HFFc6 (cell line): ENCODE measurements at regions not wholly inside any gene's neighbourhood (a gene's known extent, or its start where the extent isn't known, plus 50 kb on each side); places are given as distances from the start of the nearest gene placed in this dataset.
"Not testable (repeated sequence)": the region's sequence is repeated elsewhere in the genome, so short reads cannot be mapped to it uniquely, and the experiment has no call there.

ENCODE experiments used
- DNase-seq: peaks from one replicate; pipeline ENCODE4 v3.0.0-alpha.2; 2018
- H3K27ac Mint-ChIP-seq: 2 replicates; pipeline ENCODE4 v1.8.0; 2020; ENCODE audit warnings: mild to moderate bottlenecking, mixed read lengths
- H3K27me3 Mint-ChIP-seq: 2 replicates; pipeline ENCODE4 v1.8.0; 2021; ENCODE audit warnings: mild to moderate bottlenecking, moderate library complexity, mixed read lengths; ENCODE audit not compliant: insufficient read depth
- H3K36me3 Mint-ChIP-seq: 2 replicates; pipeline ENCODE4 v1.8.0; 2021; ENCODE audit warnings: low read depth, mixed read lengths
- H3K4me1 Mint-ChIP-seq: 2 replicates; pipeline ENCODE4 v1.8.0; 2020; ENCODE audit warnings: low read depth, mixed read lengths
- H3K4me3 Mint-ChIP-seq: 2 replicates; pipeline ENCODE4 v1.8.0; 2020; ENCODE audit warnings: mild to moderate bottlenecking, moderate library complexity, mixed read lengths
- H3K9me3 Mint-ChIP-seq: 2 replicates; pipeline ENCODE4 v1.8.0; 2020; ENCODE audit warnings: mild to moderate bottlenecking, mixed read lengths
- TF ChIP-seq, protein P1 (sequence below): fragments of 200-600 bp; sonication (generic); IDR thresholded peaks from 2 replicates; pipeline ENCODE4 v1.5.0; 2021; ENCODE audit warnings: antibody characterized with exemption, mild to moderate bottlenecking

- H3K9me3 Mint-ChIP-seq, result peaks cover 27% of the 10 kb centered on the region
- no peak overlapping the region for H3K4me3 Mint-ChIP-seq
- no peaks in the 10 kb centered on the region for H3K27me3 Mint-ChIP-seq
- no peak for DNase-seq
- no peaks in the 10 kb centered on the region for H3K4me1 Mint-ChIP-seq
- no peak overlapping the region for H3K27ac Mint-ChIP-seq
- H3K36me3 Mint-ChIP-seq, result 0 out of 2 replicates have a peak, but pooled peaks cover 6% of the 10 kb centered on the region
- TF ChIP-seq, protein P1, sequence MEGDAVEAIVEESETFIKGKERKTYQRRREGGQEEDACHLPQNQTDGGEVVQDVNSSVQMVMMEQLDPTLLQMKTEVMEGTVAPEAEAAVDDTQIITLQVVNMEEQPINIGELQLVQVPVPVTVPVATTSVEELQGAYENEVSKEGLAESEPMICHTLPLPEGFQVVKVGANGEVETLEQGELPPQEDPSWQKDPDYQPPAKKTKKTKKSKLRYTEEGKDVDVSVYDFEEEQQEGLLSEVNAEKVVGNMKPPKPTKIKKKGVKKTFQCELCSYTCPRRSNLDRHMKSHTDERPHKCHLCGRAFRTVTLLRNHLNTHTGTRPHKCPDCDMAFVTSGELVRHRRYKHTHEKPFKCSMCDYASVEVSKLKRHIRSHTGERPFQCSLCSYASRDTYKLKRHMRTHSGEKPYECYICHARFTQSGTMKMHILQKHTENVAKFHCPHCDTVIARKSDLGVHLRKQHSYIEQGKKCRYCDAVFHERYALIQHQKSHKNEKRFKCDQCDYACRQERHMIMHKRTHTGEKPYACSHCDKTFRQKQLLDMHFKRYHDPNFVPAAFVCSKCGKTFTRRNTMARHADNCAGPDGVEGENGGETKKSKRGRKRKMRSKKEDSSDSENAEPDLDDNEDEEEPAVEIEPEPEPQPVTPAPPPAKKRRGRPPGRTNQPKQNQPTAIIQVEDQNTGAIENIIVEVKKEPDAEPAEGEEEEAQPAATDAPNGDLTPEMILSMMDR, result no peak
Measured at GRCh38 chrX:65241059-65241721, 264.9 kb upstream of the ZC4H2 start.

GRCh38 chrX:65203545-65203944 is 227.3 kb upstream of the ZC4H2 start:
- no peak for DNase-seq
- no peak overlapping the region for H3K27ac Mint-ChIP-seq
- no peaks in the 10 kb centered on the region for H3K4me1 Mint-ChIP-seq
- H3K4me3 Mint-ChIP-seq, result no peak overlapping the region
- TF ChIP-seq, protein P1, result no peak
- H3K9me3 Mint-ChIP-seq, result no peaks in the 10 kb centered on the region; the same call in 1 of the 2 replicates
- H3K27me3 Mint-ChIP-seq, result no peaks in the 10 kb centered on the region
- H3K36me3 Mint-ChIP-seq, result no peaks in the 10 kb centered on the region

- Mint-ChIP-seq H3K27me3 (no peaks in the 10 kb centered on the region), H3K36me3 (no peaks in the 10 kb centered on the region), H3K4me3 (no peak overlapping the region), H3K27ac (no peak overlapping the region), H3K9me3 (peaks cover 15% of the 10 kb centered on the region), H3K4me1 (no peaks in the 10 kb centered on the region)
- TF ChIP-seq, protein P1, result no peak
- no peak for DNase-seq
Measured at GRCh38 chrX:65196758-65197360, 220.6 kb upstream of the ZC4H2 start.

DNA sequence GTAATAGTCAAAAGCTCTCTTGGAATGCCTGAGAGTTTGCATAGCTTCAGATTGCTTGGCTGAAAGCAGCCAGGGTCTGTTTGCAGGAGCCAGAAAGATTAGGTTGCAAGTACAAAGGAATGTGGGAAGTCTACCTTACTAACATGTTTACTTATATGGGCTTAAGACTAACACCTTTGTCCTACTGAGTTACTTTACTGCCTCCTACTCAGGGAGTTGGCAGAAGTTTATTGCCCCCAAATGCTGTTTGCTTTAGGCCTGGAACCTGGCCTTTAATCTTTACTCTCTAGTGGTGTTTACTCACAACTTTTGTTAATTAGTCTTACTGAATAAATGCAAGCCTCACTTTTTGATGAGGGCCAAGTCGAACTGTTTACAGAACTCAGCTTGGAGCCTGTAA is 219.4 kb upstream of the ZC4H2 start:
- Mint-ChIP-seq H3K36me3 (no peaks in the 10 kb centered on the region), H3K27ac (no peak overlapping the region), H3K4me1 (no peaks in the 10 kb centered on the region), H3K9me3 (peaks cover 15% of the 10 kb centered on the region), H3K27me3 (no peaks in the 10 kb centered on the region), H3K4me3 (no peak overlapping the region)
- TF ChIP-seq, protein P1, result no peak
- DNase-seq, result no peak

- DNase-seq, result no peak
- Mint-ChIP-seq H3K27ac (no peak overlapping the region), H3K4me1 (no peaks in the 10 kb centered on the region), H3K4me3 (no peak overlapping the region), H3K27me3 (no peaks in the 10 kb centered on the region), H3K36me3 (no peaks in the 10 kb centered on the region), H3K9me3 (peaks cover 15% of the 10 kb centered on the region)
- TF ChIP-seq, protein P1, result no peak
Measured at GRCh38 chrX:65194547-65194946, 218.3 kb upstream of the ZC4H2 start.

DNA sequence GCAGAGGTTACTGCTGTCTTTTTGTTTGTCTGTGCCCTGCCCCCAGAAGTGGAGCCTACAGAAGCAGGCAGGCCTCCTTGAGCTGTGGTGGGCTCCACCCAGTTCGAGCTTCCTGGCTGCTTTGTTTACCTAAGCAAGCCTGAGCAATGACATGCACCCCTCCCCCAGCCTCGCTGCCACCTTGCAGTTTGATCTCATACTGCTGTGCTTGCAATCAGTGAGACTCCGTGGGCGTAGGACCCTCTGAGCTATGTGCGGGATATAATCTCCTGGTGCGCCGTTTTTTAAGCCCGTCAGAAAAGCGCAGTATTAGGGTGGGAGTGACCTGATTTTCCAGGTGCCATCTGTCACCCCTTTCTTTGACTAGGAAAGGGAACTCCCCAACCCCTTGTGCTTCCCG is 187.1 kb upstream of the ZC4H2 start:
- not testable (repeated sequence) for H3K36me3 Mint-ChIP-seq, H3K27me3 Mint-ChIP-seq, H3K4me3 Mint-ChIP-seq, H3K27ac Mint-ChIP-seq, H3K4me1 Mint-ChIP-seq, DNase-seq
- H3K9me3 Mint-ChIP-seq, result peaks cover 13% of the 10 kb centered on the region
